Fibroblast of skin of right biceps (primary cell): ENCODE measurements at regions not wholly inside any gene's neighbourhood (a gene's known extent, or its start where the extent isn't known, plus 50 kb on each side); places are given as distances from the start of the nearest gene placed in this dataset.
"Not testable (repeated sequence)": the region's sequence is repeated elsewhere in the genome, so short reads cannot be mapped to it uniquely, and the experiment has no call there.

Experiments used
- DNase-seq: peaks from one replicate; pipeline ENCODE4 v3.0.0-alpha.2; 2013

DNA sequence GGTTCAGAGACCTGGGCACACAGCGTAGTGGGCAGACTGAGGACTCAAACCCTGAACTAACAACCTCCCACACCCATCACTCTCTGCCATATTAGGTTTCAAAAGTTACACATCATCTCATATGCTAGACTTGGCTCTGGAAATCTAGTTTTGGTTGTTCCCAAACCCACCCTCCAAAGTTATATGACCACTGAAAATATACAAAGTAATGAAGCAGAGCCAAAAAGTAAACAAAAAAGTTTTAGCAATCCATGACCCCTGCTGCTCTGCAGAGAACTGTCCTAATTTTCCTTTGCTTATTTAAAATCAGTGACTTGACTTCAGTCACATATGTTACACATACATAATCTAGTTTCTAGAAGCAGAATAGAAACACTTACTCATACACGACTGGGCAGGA is 155.6 kb upstream of the TAS2R1 start:
- no peak for DNase-seq

DNA sequence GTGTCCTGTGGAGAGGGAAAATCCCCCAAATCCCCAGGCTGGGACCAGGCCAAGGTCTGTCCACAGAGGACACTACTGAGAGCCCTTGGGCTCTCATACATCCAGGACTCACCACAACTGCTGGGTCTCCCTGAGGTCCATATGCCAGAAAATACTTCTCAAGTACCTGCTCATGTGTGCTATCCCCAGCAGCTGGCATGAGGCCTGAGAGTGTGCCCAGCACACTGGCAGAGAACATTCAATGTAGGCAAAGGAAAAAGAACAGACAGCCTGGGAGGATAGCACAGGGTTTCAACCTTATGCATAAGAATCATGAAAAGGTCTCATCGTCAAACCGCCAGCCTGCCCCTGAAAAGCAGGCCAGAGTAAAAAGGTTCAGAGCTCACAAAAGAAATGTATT is 154.1 kb upstream of the TAS2R1 start:
- no peak for DNase-seq

DNA sequence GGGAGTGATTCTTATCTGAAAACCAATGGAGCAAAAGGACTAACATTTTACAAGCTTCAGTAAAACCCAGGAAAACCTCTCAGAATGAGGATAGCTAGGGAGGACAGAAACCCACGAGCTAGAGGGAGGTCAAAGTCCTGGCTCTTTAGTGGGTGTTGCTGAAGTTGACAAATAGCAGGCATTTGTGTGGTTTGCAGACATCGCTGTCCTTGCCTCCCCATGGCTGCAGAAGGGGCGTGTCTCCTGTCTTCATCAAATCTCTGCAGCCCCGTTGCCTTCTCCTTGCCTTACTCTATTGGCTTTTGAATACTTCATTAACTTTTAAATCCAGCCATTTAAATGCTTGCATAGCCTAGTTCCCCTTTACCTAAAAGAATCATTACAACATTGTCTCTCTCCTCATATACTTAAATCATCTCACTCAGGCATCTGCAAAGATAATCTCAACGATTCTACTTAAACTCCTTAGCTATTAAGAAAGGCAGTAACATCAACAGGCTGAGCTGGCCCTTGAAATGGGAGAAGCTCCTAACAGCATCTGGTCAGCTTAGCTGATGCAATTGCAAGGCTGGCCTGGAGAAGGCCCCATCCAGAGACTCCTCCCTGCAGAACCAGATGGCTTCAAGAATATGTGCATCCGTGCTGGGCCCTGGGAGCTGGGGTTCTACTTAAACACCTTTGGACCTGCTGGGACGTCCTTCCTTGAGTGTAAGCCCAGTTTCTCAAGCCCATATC is 152.8 kb upstream of the TAS2R1 start:
- peak; percentile 25 for DNase-seq

DNA sequence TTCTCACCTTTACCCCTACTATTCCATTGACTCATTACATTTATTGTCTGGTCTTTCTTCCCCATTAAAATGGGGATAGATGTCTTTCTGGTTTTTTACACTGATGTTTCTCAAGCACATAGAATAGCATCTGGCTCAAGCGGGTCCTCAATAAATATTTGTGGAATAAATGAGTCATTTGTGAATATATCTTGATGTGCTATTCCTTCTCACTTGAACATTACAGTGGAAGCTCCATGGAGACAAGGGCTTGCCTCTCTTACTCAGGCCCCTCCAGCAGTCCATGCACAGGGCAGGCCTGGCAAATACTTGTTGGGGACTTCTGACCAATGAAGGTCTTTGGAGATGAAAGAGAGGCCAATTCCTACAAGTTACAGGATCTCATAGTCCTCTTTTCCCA is 151.7 kb upstream of the TAS2R1 start:
- no peak for DNase-seq

DNA sequence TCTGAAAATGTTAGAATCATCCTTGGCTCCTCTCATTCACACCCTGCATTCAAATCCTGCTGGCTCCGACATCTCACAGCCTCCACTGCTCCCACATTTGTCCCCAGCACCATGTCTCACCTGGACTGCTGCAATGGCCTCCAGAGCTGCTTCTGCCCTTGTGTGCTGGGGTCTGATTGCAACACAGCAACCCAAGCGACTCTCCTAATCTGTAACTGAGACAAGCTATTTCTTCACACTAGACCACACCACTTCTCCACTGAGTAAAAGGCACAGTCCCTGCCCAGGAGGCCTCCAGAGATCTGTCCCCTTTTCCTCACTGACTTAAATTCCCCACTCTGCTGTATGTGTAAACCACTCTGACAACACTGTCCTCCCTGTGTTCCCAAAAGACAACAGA is 151.1 kb upstream of the TAS2R1 start:
- DNase-seq: no peak

DNA sequence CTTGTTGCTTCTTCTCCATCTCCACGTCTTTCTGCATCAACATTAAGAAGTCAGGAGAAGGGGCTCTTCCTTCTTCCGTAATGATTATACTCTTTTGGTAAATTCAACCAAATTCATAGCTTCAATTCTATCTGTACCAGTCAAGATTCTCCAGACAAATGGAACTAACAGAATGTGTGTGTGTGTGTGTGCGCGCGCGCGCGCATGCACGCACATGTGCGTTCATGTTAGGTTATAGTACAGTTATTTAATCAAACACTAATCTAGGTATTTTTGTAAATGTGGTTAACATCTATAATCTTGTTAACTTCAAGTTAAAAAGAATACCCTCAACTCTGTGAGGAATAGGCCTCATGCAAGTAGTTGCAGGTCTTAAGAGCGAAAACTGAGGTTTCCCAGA is 150.3 kb upstream of the TAS2R1 start:
- DNase-seq: no peak

DNA sequence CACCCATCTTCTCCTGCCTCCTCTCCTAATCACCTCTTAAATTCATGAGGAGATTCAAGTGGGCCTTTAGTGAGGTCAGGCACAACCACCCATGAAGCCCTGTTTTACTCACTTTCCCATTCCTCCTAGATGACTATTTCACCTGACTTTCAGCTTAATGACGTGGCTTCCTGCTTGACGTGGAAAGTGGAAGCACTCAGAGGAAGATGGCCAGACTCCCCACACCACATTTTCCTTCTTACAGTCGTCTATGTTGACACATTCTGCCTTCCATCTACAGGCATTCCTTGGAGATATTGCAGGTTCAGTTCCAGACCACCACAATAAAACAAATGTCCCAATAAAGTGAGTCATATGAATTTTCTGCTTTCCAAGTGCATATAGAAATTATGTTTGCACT is 146.4 kb upstream of the TAS2R1 start:
- peak; percentile 83 for DNase-seq

DNA sequence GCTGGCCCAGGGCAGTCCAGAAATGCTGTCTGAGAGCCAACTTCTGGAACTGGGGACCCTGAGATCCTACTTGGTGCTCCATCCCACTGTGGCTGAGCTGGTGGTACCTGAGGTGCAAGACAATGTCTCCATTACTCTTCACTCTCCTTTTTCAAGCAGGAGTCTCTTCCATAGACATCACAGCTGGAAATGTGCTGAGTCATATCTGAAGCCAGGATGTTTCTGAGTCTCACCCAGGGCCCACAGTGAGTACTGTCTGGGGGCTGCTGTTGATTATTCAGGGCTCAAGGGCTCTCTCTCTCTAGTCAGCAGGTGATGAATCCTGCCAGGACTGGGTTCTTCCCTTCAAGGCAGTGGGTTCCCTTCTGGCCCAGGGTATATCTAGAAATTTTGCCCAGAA is 145.2 kb upstream of the TAS2R1 start:
- DNase-seq: peak; percentile 76

DNA sequence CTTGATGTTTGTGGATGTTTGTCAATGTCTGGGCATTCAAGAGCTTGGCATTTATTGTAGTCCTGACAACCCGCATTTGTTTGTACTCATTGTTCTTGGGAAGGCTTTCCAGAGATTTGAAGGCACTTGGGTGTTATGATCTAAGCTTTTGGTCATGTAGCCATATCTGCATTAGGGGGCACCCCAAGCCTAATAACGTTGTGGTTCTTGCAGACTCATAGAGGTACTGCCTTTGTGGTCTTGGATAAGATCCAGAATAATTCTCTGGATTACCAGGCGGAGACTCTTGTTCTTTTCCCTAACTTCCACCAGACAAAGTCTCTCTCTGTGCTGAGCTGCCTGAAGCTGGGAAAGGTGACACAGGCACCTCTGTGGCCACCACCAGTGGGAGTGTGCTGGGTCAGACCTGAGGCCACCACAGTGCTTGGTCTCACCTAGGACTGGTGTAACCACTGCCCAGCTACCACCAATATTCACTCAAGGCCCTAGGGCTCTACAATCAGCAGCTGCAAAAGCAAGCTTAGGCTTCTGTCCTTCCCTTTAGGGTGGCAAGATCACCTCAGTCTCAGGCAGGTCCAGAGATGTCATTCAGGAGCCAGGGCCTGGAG is 144.4 kb upstream of the TAS2R1 start:
- peak; percentile 87 for DNase-seq

DNA sequence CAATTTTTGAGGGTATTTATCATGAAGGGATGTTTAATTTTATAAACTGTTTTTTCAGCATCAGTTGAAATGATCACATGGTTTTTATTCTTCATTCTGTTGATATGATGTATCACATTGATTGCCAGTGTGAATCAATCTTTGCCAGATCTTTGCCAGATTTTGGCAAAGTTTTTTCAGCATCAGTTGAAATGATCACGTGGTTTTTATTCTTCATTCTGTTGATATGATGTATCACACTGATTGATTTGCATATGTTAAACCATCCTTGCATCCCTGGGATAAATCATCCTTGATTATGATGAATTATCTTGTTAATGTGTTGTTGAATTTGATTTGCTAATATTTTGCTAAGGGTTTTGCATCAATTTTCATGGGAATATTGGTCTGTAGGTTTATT is 140.9 kb upstream of the TAS2R1 start:
- no peak for DNase-seq

DNA sequence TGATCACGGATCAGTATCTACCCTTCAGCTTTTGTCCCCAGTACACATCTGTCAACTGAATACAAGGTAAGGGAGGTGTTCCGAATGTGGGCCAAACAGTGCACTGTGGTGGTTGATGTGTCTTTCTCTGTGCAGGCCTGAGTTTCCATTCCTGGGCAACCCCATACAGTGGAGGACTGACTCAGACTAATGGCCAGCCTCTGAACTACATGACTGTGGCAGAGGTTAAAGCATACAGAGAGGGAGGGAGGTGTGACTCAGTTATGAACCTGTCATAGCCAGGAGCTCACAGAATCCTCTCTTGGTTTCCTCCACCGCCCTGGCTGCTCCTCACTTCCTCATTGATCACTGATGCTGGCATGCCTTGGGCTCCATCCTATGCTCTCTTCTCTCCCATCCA is 136.4 kb upstream of the TAS2R1 start:
- peak; percentile 36 for DNase-seq

DNA sequence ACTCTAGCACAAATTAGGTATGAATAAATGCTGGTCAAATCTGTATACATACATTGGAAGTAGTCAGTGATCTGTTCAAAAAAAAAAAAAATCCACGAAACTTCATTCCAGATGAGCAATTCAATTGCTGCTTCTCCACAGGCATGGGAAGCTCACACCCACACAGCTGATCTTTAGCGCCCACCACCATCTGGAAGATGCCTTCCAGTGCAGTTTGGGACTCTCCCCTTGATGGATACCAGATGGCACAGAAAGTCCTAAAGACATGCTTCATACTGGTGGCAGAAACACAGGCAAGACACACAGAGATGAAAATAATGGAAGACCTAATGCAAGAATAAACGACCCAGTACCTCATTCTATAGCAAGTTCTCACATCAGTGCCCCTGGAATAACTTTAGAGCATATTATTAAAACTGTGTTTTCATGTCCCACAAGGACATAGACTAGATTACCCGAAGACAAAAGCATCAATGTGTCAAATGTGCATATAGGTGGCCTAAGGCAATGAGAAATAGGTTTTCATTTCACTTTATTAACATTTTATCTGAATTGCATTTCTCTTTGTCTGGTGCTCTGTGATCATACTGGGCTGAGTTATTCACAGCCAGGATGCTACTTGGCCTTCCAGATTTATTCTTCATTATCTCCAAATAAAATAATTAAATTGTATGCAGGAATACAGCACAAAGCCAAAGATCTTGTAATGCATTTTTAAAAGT is 135.4 kb upstream of the TAS2R1 start:
- peak; percentile 59 for DNase-seq

DNA sequence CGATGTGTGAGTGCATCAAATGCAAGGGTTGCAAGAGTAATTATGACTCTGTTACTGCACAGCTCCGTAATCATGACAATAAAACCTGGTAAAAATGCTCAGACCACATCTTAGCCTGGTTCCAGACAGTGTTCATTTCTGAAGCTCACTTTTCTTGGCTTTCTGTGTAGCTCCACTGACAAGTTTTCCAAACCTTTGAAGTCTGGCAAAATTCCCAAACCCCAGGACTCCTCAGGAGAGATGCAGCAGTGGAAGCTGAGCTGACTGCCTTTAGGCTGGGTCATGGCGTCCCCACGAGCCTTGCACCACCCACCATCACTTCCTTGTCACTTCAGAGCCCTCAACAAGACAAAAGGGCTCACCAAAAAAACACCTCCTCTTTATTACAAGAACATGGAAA is 131.6 kb upstream of the TAS2R1 start:
- peak; percentile 12 for DNase-seq

DNA sequence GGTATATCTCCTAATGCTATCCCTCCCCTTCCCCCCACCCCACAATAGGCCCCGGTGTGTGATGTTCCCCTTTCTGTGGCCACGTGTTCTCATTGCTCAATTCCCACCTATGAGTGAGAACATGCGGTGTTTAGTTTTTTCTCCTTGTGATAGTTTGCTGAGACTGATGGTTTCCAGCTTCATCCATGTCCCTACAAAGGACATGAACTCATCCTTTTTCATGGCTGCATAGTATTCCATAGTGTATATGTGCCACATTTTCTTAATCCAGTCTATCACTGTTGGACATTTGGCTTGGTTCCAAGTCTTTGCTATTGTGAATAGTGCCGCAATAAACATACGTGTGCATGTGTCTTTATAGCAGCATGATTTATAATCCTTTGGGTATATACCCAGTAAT is 122.5 kb upstream of the TAS2R1 start:
- DNase-seq: not testable (repeated sequence)

DNA sequence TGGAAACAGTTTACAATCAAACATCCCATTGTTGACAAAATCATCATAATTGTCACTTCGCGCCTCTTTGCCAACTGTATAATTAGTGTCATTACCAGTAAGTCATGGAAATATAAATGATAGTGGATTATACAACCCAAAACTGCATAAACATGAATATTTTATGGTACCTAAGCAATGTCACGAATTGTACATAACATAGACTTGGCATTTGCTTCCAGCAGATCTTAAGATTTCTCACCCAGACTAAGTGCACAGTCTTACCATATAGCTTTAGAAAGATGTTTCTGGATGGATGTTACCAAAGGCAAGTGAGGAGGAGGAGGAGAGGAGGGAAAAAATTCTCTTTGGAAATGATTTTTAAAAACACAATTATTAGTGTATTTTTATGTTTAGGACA is 113.4 kb upstream of the TAS2R1 start:
- DNase-seq: no peak

DNA sequence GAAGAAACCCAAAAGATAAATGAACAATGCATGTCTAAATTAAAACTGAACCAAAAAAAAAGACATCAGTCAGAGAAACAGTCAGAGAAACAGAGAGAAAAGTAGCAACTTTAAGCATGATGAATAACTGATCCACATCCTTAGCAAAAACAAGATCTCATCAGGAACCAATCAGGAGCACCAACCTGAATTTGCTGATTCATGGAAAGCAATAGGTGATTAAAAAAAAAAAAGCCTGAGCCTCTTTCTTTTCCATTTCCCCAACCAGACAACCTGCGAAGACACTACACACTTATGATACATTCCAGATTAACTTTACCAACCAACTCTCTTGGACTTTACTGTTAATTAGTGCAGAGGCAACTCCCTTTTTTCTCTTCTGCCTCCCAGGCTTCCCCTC is 112.7 kb upstream of the TAS2R1 start:
- DNase-seq: no peak

DNA sequence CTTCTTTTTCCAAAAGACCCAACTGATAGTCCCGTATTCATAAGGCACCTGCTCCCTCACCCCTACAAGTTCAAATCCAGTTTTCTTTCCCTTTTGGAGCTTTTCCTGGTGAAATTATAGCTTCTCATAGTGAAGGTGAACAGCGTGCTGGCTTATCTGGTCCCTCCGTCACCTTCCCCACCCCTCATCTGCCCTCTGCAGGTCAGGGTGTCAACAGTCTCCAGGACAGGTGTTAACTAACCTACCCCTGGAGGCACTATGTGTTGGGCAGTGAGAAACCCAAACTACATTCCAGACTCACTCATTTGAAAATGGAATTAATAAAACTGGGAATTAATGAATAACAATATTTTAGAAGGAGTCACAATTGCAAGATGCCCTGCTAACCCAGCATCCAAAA is 109.0 kb upstream of the TAS2R1 start:
- no peak for DNase-seq

DNA sequence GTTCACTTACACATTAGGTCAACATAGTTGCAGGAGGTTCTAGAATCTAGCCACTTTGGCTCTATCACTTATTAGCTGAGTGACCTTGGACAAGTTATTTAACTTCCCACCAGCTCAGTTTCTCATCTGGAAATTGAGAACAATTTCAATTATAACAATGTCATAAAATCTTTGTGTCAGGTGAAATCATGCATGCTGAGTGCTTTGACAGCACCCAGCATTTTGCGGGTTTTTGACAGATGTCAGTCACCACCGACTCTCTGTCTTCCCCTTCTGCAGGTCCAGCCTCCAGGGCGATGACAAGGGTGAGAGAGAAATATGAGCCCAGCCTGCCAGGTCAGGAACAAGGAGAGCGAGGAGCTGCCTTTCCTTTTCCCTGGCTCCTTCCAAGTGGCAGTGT is 107.1 kb upstream of the TAS2R1 start:
- DNase-seq: no peak

DNA sequence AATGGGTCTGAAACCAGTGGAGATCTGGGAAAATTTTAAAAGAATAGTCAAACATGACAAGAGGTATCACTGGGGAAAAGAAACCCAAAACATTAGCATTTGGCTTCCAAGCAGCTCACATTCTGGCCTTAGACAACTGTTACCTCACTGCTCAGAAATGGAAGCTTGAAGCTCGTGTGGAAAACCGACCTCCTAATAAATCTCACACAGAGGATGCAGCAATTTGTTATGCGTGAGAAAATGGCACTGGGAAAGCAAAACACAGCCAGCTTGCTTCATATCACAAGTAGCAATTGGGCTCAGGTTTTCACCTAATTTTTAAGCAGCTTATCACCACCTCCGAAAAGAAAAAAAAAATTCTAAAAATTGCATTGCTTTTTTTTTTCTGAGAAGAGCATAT is 103.3 kb upstream of the TAS2R1 start:
- DNase-seq: no peak

DNA sequence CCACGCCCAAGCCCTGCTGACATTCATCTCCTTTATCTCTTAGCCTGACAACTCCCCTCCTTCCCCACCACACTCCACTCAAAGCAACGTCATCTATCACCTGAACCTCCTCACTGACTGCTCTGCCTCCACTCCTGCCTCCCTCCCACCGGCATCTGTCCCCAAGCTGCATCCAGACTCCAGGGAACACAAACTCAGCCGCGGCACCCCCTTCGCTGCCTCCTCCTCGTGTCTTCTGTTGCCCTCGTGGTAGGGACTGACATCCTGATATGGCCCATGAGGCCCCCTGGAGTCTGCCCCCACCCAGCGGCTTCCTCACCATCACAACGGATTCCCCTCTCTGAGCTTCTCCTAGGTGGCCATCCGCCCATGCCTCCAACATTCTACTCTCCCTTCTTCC is 101.0 kb upstream of the TAS2R1 start:
- DNase-seq: no peak

DNA sequence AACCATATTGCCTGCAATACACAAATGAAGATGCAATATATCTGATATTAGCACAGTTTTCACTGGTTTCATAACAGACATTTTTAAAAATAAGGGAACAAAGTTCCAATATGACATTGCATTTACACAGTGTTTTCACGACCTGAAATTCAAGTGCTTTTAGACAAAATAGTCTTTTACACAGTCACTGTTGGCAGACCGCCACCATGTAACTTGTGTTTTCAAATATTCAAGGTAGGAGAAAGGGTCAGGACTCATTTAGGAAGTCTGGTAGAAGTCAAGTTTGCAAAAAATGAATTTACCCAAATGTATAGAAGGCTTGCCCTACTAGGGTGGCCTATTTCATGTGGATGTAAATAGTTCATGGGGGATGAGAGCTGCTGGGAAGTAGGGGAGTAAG is 98.1 kb upstream of the TAS2R1 start:
- no peak for DNase-seq

DNA sequence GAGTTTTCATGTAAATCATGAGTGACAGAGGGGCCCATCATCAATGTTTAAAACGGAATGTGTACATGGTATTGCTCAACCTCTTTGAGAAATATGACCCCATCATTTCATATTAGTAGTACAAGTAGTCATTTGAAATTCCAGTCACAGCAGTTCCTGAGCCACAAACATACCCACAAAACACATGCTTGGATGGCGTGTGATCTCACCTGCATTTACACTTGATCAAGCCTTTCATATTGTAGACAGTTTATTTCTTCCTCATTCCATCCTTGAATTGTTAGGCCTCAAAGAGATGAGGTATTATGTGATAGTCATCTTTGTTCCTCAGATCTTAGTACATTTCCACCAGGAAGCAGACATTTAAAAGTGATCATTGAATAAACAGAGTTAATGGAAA is 96.8 kb upstream of the TAS2R1 start:
- no peak for DNase-seq

DNA sequence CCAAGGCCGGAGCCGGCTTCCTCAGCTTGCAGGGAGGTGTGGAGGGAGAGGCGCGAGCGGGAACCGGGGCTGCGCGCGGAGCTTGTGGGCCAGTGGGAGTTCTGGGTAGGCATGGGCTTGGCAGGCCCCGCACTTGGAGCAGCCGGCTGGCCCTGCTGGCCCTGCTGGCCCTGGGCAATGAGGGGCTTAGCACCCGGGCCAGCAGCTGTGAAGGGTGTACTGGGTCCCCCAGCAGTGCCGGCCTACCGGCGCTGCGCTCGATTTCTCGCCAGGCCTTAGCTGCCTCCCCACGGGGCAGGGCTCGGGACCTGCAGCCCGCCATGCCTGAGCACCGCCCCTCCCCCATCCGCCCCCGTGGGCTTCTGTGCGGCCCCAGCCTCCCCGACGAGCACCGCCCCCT is 95.1 kb upstream of the TAS2R1 start:
- DNase-seq: not testable (repeated sequence)

DNA sequence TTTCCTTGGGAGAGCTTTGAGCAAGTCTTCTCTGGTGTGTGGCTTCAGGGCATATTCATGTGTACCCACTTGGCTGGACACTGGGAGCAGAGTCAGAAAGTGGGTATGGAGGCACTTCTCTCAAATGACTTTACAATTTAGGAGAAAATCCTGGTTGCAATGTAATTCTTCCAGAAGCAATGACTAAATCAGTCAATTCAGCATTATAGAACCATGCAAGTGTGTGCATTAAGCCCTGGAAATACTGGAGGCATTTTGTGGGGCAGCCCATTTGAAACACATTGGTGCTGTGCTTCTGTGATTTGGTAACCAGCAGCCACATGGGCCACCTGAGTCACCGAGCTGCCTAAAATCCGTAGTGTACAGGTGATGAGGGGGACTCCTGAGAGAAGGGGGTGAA is 94.6 kb upstream of the TAS2R1 start:
- no peak for DNase-seq
